Keratinocyte (primary cell): ENCODE measurements at regions not wholly inside any gene's neighbourhood (a gene's known extent, or its start where the extent isn't known, plus 50 kb on each side); places are given as distances from the start of the nearest gene placed in this dataset.

Source experiments
- CTCF ChIP-seq, 3 experiments: IDR thresholded peaks in 1 of 3; conservative IDR thresholded peaks in 1 of 3; optimal IDR thresholded peaks in 1 of 3; 2 replicates in 2 of 3; 3 replicates in 1 of 3; pipeline versions ENCODE3 to v1.5.1; 2011; ENCODE audit warnings: low read length in 3 of 3, mild to moderate bottlenecking in 3 of 3, moderate library complexity in 2 of 3, control low read depth in 1 of 3, inconsistent platforms in 1 of 3; ENCODE audit not compliant: insufficient read depth in 2 of 3; ENCODE audit errors: extremely low read depth in 1 of 3
- EZH2 ChIP-seq: IDR thresholded peaks from one replicate; pipeline ENCODE4 v1.6.1; 2012; ENCODE audit warnings: inconsistent platforms, mild to moderate bottlenecking, low read length, moderate library complexity

GRCh38 chr3:5277612-5278236, 90.2 kb downstream of the EDEM1 start:
- TF ChIP-seq CTCF (optimal IDR thresholded peaks at IDR 0.05 in 1 of 3, IDR thresholded peaks at IDR 0.05 in 1 of 3, conservative IDR thresholded peaks at IDR 0.05 in 1 of 3; ENCODE audit: extremely low read depth in 1 of 3, insufficient read depth in 2 of 3, low read length in 3 of 3) (no peak), EZH2 (no peak)
